SH-SY5Y (cell line): ENCODE measurements at regions not wholly inside any gene's neighbourhood (a gene's known extent, or its start where the extent isn't known, plus 50 kb on each side); places are given as distances from the start of the nearest gene placed in this dataset.

Experiments used
- GATA2 ChIP-seq: IDR thresholded peaks from 2 replicates; pipeline ENCODE4 v1.6.1; 2011; ENCODE audit warnings: mild to moderate bottlenecking, low read depth, low read length
- GATA3 ChIP-seq: IDR thresholded peaks from 2 replicates; pipeline ENCODE4 v1.6.1; 2011; ENCODE audit warnings: low read depth, mild to moderate bottlenecking, low read length, moderate library complexity

DNA sequence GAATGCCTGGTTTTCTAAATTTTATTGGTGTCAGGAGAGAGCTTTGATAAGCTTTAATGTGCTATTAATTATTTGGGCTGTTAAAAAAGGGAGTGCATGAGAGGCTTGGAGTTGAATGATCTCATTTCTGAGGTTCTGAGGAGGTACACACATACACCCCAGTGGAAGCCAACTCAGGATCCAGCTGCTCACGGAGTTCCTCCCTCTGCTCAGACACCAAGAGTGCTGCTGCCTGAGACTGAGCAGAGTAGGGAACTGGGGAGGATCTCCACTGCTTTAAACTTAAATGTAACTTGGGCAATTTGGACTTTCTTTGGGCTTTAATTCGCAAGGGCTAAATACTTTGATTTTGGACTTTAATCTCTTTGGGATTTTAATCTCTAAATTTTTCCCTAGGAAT lies 414.4 kb upstream of the CADM1 start:
- no peak for TF ChIP-seq GATA3
- no peak for TF ChIP-seq GATA2
